HL-60/S4 (cell line): ENCODE measurements at regions not wholly inside any gene's neighbourhood (a gene's known extent, or its start where the extent isn't known, plus 50 kb on each side); places are given as distances from the start of the nearest gene placed in this dataset.

Source experiments
- in situ Hi-C: fragments of 300-500 bp; cut with MboI; formaldehyde crosslinking; loops from 2 replicates; pipeline ENCODE4 v1.14.3; 2022; ENCODE audit warnings: low sequenced_read_pairs

- in situ Hi-C loops: no loop called here
Observed at GRCh38 chr2:160630801-160631590, 137.4 kb upstream of the RBMS1 start.

- in situ Hi-C loops: no loop called here
Observed at GRCh38 chr2:160632084-160632975, 138.7 kb upstream of the RBMS1 start.

GRCh38 chr2:160634436-160634835 is 140.8 kb upstream of the RBMS1 start:
- in situ Hi-C loops: no loop called here

GRCh38 chr2:160635488-160635887 is 141.9 kb upstream of the RBMS1 start:
- in situ Hi-C loops: no loop called here

- in situ Hi-C loops: no loop called here
Observed at GRCh38 chr2:160639472-160639871, 145.9 kb upstream of the RBMS1 start.

GRCh38 chr2:160646684-160647444 is 153.3 kb upstream of the RBMS1 start:
- in situ Hi-C loops: no loop called here

- in situ Hi-C loops: no loop called here
Observed at GRCh38 chr2:160647967-160648685, 154.5 kb upstream of the RBMS1 start.

- in situ Hi-C loops: no loop called here
Observed at GRCh38 chr2:160649698-160650097, 156.1 kb upstream of the RBMS1 start.

- in situ Hi-C loops: no loop called here
Observed at GRCh38 chr2:160650196-160651118, 156.8 kb upstream of the RBMS1 start.

- in situ Hi-C loops: no loop called here
Observed at GRCh38 chr2:160651416-160652200, 158.0 kb upstream of the RBMS1 start.

- in situ Hi-C loops: no loop called here
Observed at GRCh38 chr2:160652236-160652635, 158.6 kb upstream of the RBMS1 start.

GRCh38 chr2:160657196-160657595 is 163.6 kb upstream of the RBMS1 start:
- in situ Hi-C loops: no loop called here

GRCh38 chr2:160658851-160659250 is 165.2 kb upstream of the RBMS1 start:
- in situ Hi-C loops: no loop called here

GRCh38 chr2:160660741-160661140 is 167.1 kb upstream of the RBMS1 start:
- in situ Hi-C loops: no loop called here

- in situ Hi-C loops: no loop called here
Observed at GRCh38 chr2:160664603-160665140, 171.1 kb upstream of the RBMS1 start.

- in situ Hi-C loops: no loop called here
Observed at GRCh38 chr2:160666154-160667060, 172.8 kb upstream of the RBMS1 start.

GRCh38 chr2:160667811-160668210 is 174.2 kb upstream of the RBMS1 start:
- in situ Hi-C loops: no loop called here
